C1 segment of cervical spinal cord (tissue), 14 donors: ENCODE measurements at regions not wholly inside any gene's neighbourhood (a gene's known extent, or its start where the extent isn't known, plus 50 kb on each side); places are given as distances from the start of the nearest gene placed in this dataset.
"Not testable (repeated sequence)": the region's sequence is repeated elsewhere in the genome, so short reads cannot be mapped to it uniquely, and the experiment has no call there.

Source experiments
- DNase-seq, 14 donors: peaks; one replicate each; lab custom pipeline; 2025; lab: John Stamatoyannopoulos, UW

GRCh38 chr2:116133381-116133942, 1681.0 kb upstream of the DDX18 start:
- DNase-seq = no peak

- DNase-seq = no peak
Observed at GRCh38 chr2:116141891-116142474, 1672.5 kb upstream of the DDX18 start.

GRCh38 chr2:116142644-116143227, 1671.8 kb upstream of the DDX18 start:
- no peak for DNase-seq

- DNase-seq = no peak
Observed at GRCh38 chr2:116145031-116145430, 1669.5 kb upstream of the DDX18 start.

- no peak for DNase-seq
Observed at GRCh38 chr2:116148361-116148760, 1666.1 kb upstream of the DDX18 start.

- DNase-seq = no peak
Observed at GRCh38 chr2:116153729-116154128, 1660.8 kb upstream of the DDX18 start.

GRCh38 chr2:116160657-116161056, 1653.8 kb upstream of the DDX18 start:
- no peak for DNase-seq

GRCh38 chr2:116162395-116162794, 1652.1 kb upstream of the DDX18 start:
- DNase-seq = no peak

GRCh38 chr2:116167107-116167506, 1647.4 kb upstream of the DDX18 start:
- DNase-seq = no peak

- no peak for DNase-seq
Observed at GRCh38 chr2:116180072-116180471, 1634.4 kb upstream of the DDX18 start.

- not testable (repeated sequence) for DNase-seq
Observed at GRCh38 chr2:116190684-116191083, 1623.8 kb upstream of the DDX18 start.

- DNase-seq = no peak
Observed at GRCh38 chr2:116200086-116200485, 1614.4 kb upstream of the DDX18 start.

GRCh38 chr2:116211719-116212118, 1602.8 kb upstream of the DDX18 start:
- no peak for DNase-seq

- no peak for DNase-seq
Observed at GRCh38 chr2:116222793-116223192, 1591.7 kb upstream of the DDX18 start.

GRCh38 chr2:116223912-116224311, 1590.6 kb upstream of the DDX18 start:
- DNase-seq = no peak

- DNase-seq = no peak
Observed at GRCh38 chr2:116224610-116225009, 1589.9 kb upstream of the DDX18 start.

- DNase-seq = no peak
Observed at GRCh38 chr2:116238511-116238910, 1576.0 kb upstream of the DDX18 start.

- no peak for DNase-seq
Observed at GRCh38 chr2:116250376-116250775, 1564.1 kb upstream of the DDX18 start.

GRCh38 chr2:116264872-116265271, 1549.6 kb upstream of the DDX18 start:
- DNase-seq = no peak

GRCh38 chr2:116269040-116269439, 1545.5 kb upstream of the DDX18 start:
- DNase-seq = no peak

- DNase-seq = no peak
Observed at GRCh38 chr2:116304328-116304727, 1510.2 kb upstream of the DDX18 start.

- no peak for DNase-seq
Observed at GRCh38 chr2:116317111-116317510, 1497.4 kb upstream of the DDX18 start.

GRCh38 chr2:116318551-116318950, 1495.9 kb upstream of the DDX18 start:
- DNase-seq = not testable (repeated sequence)
